ENCODE measurements at regions not wholly inside any gene's neighbourhood (a gene's known extent, or its start where the extent isn't known, plus 50 kb on each side); places are given as distances from the start of the nearest gene placed in this dataset.

DNA sequence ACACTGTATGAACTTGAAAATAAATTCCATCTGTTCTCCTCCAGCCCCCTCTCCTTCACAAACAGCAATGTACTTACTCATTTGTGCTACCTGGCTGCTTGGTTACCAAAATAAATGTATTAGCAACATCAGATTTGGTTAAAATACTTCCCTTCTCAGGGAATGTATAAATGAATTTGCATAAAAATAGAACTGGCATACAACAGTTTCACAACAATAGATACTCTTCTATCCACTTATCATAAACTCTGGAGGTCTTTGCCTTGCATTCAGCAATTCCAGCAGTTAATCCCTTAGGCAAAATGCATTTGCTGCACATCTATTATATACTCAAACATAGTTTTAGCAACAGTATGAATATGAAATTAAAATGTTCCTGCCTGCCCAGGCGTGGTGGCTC, 658.2 kb downstream of the CENPC start:
- peaks cover 0 to 8% (median 0%) of the 10 kb centered on the region in 11 donors for H3K9me3 ChIP-seq
- no peak for TF ChIP-seq CTCF (IDR thresholded peaks at IDR 0.05)
- no peaks in the 10 kb centered on the region for H3K27me3 ChIP-seq
- no peaks in the 10 kb centered on the region for H3K36me3 ChIP-seq
- WGBS, 2 donors: 72 to 73% methylated on average over 1 of the region's 1 CpG
- no peak overlapping the region for H3K4me3 ChIP-seq
- ATAC-seq (no peak), DNase-seq (no peak)
- H3K27ac ChIP-seq: no peak overlapping the region
- intact Hi-C loops (cut with DNase I): no loop called here
- H3K4me1 ChIP-seq: no peaks in the 10 kb centered on the region

GRCh38 chr4:66885501-66886165, 659.7 kb downstream of the CENPC start:
- Histone ChIP-seq H3K4me3 (no peak overlapping the region), H3K9me3 (peaks cover 0 to 4% (median 0%) of the 10 kb centered on the region in 11 donors), H3K4me1 (no peaks in the 10 kb centered on the region), H3K36me3 (no peaks in the 10 kb centered on the region), H3K27ac (no peak overlapping the region), H3K27me3 (no peaks in the 10 kb centered on the region)
- 63 to 70% methylated on average over 1 of the region's 1 CpG for WGBS, 2 donors
- DNase-seq (no peak), ATAC-seq (no peak)
- no peak for TF ChIP-seq CTCF (IDR thresholded peaks at IDR 0.05)
- intact Hi-C loops (cut with DNase I): no loop called here

GRCh38 chr4:66876946-66877345, 668.4 kb downstream of the CENPC start:
- Histone ChIP-seq H3K27me3 (no peaks in the 10 kb centered on the region), H3K4me1 (no peaks in the 10 kb centered on the region), H3K36me3 (no peaks in the 10 kb centered on the region), H3K27ac (no peak overlapping the region), H3K9me3 (no peaks in the 10 kb centered on the region), H3K4me3 (no peak overlapping the region)
- no peak for TF ChIP-seq CTCF (IDR thresholded peaks at IDR 0.05)
- no peak for DNase-seq
- intact Hi-C loops (cut with DNase I): no loop called here
- no peak for ATAC-seq
- 97 to 98% methylated on average over 2 of the region's 2 CpGs for WGBS, 2 donors

DNA sequence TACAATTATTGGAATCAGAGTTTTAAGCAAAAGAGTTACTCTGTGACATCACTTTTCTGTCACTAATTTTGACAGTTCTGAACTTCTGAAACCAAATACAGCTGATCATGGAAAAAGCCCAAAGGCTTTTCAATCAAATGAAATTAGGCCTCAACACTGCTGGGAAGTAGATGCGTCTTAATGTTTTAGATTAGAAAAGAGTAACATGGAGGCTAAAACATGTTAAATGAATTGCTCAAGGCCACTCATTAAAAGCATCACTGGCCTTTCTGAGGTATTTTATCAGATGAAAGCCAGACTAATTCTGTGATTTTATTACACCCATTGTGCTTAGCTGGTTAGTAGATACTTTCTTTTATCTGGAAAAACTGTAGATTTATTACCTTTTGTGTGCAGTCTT, 672.6 kb downstream of the CENPC start:
- H3K9me3 ChIP-seq: no peaks in the 10 kb centered on the region
- DNase-seq: no peak
- H3K27me3 ChIP-seq: no peaks in the 10 kb centered on the region
- WGBS, 2 donors: 84 to 90% methylated on average over 1 of the region's 1 CpG
- H3K4me1 ChIP-seq: no peaks in the 10 kb centered on the region
- H3K4me3 ChIP-seq: no peak overlapping the region
- H3K36me3 ChIP-seq: no peaks in the 10 kb centered on the region
- TF ChIP-seq CTCF (IDR thresholded peaks at IDR 0.05): no peak
- intact Hi-C loops (cut with DNase I): no loop called here
- H3K27ac ChIP-seq: no peak overlapping the region
- no peak for ATAC-seq

Data from heart right ventricle (tissue), 16 donors.